GM12864 (cell line): ENCODE measurements at regions not wholly inside any gene's neighbourhood (a gene's known extent, or its start where the extent isn't known, plus 50 kb on each side); places are given as distances from the start of the nearest gene placed in this dataset.

Experiments
- DNase-seq: peaks from one replicate; pipeline ENCODE4 v3.0.0-alpha.2; 2011; ENCODE audit warnings: low read depth
- H3K4me3 ChIP-seq: 2 replicates; pipeline ENCODE4 v1.5.1; 2011; ENCODE audit warnings: mild to moderate bottlenecking, low read depth, low read length, control low read depth
- CTCF ChIP-seq: IDR thresholded peaks from 2 replicates; pipeline ENCODE4 v1.5.1; 2011; ENCODE audit warnings: low read depth, mild to moderate bottlenecking, moderate library complexity, low read length, control low read depth, inconsistent platforms; ENCODE audit errors: missing control alignments

GRCh38 chr13:44206434-44206833 lies 167.2 kb upstream of the SERP2 start:
- DNase-seq: no peak
- no peak overlapping the region for H3K4me3 ChIP-seq
- TF ChIP-seq CTCF: no peak

DNA sequence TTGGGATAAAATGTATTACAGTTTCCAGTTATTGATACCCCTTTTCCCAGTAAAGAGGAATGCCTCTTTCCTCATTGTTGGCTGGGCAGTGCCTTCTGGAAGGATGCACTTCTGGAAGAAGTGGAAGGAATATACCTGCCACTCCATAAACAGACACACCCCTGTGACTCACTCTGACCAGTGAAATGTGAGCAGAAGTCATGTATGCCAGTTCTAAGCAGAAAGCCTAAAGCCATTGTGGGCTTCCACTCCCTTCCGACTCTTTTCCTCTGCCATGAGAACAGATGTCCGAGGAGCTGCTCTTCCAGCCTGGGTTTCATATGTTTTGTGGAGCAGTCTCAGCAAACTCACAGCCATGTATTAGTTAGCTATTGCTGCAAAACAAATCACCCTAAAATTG lies 166.1 kb upstream of the SERP2 start:
- H3K4me3 ChIP-seq: no peak overlapping the region
- no peak for DNase-seq
- TF ChIP-seq CTCF: no peak

DNA sequence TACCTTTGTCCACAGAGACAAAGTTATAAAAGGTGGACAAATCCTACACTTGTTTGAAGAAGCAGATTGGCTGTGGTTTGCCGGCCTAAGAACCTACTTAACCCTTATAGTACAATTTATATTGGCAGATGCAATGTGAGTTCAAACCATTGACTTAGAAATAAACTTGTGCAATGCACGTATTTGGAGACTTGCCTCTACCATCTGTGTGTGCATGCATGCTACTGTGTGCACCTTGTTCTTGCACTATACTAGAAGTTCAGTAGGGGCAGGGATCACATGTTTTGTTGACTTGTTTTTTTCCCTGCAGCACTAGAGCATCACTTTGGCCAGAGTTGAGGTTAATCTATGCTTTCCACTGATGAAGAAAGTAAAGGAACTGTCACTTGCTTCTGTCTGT lies 163.1 kb upstream of the SERP2 start:
- no peak for DNase-seq
- no peak for TF ChIP-seq CTCF
- H3K4me3 ChIP-seq: no peak overlapping the region

GRCh38 chr13:44211286-44211685 lies 162.3 kb upstream of the SERP2 start:
- no peak for TF ChIP-seq CTCF
- no peak for DNase-seq
- no peak overlapping the region for H3K4me3 ChIP-seq

GRCh38 chr13:44211704-44212346 lies 161.8 kb upstream of the SERP2 start:
- no peak for DNase-seq
- TF ChIP-seq CTCF: no peak
- H3K4me3 ChIP-seq: no peak overlapping the region

GRCh38 chr13:44212633-44213396 lies 160.8 kb upstream of the SERP2 start:
- DNase-seq: no peak
- no peak overlapping the region for H3K4me3 ChIP-seq
- TF ChIP-seq CTCF: no peak
